ENCODE measurements at regions not wholly inside any gene's neighbourhood (a gene's known extent, or its start where the extent isn't known, plus 50 kb on each side); places are given as distances from the start of the nearest gene placed in this dataset.

DNA sequence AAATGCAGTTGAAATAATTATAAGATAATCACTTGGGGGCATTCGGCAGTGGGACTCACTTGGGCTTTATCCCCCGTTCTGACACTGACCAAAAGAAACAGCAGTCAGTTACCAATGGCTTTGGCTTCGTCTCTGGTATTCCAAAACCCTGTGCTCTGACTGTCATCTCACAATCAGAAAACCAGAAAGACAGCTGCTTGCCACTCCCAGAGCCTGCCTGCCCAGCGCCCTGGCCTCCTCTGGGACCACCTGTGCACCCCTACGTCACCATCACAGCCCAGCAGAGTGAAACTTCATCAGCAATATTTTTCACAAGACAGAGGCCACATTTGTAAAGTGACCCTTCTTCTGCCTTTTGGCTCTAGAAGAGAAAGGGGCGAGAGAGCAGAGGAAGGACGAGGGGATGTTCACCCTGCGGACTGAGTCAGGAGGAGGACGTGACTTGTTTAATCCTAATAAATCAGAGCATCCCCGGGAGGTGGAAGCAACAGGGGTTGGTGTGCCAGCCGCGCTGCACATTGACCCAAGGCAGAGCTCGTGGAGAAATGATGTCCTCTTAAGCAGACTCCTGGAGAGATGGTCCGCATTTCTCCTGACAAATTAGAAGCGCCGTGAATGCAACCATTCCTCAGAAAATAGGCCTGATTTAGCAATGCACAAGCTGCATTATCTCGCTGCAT is 397.8 kb upstream of the ZNF507 start:
- TF ChIP-seq ZNF274 (IDR thresholded peaks at IDR 0.05; ENCODE audit: low read depth, low read length) = no peak
- TF ChIP-seq YY1 (IDR thresholded peaks at IDR 0.05; ENCODE audit: insufficient read depth, insufficient read length) = no peak
